Common myeloid progenitor, CD34-positive (primary cell): ENCODE measurements at regions not wholly inside any gene's neighbourhood (a gene's known extent, or its start where the extent isn't known, plus 50 kb on each side); places are given as distances from the start of the nearest gene placed in this dataset.
A peak's percentile ranks its signal among the peaks of the same experiment; 100 is the strongest.

ENCODE experiments used
- CTCF ChIA-PET: fragments of 350-600 bp; sonication (Branson Sonifier 250); formaldehyde crosslinking; loops from one replicate; lab custom pipeline; 2021; ENCODE audit warnings: antibody characterized with exemption; lab: Charles Lee
- POLR2A ChIA-PET: fragments of 350-600 bp; sonication (Branson Sonifier 250); formaldehyde crosslinking; loops from one replicate; lab custom pipeline; 2021; ENCODE audit warnings: antibody characterized with exemption; lab: Charles Lee
- DNase-seq, 3 donors: peaks; one replicate each; pipeline versions ENCODE4 v3.0.0 to v3.0.0-alpha.2; 2013
- H3K27ac ChIP-seq, 2 experiments: 1 replicate in 1 of 2; 2 replicates in 1 of 2; pipeline ENCODE4 v1.7.0; 2013; ENCODE audit warnings: inconsistent platforms in 2 of 2, low read length in 2 of 2, mild to moderate bottlenecking in 2 of 2, low read depth in 1 of 2, moderate library complexity in 1 of 2; ENCODE audit not compliant: severe bottlenecking in 2 of 2, insufficient read depth in 1 of 2, poor library complexity in 1 of 2
- H3K27me3 ChIP-seq, 5 experiments: replicated peaks in 2 of 5; 1 replicate in 3 of 5; 2 replicates in 2 of 5; pipeline versions ENCODE4 v1.6.1 to v1.7.0; 2013; ENCODE audit warnings: low read length in 4 of 5, mild to moderate bottlenecking in 2 of 5, moderate library complexity in 2 of 5, inconsistent platforms in 1 of 5; ENCODE audit not compliant: insufficient read depth in 5 of 5, control insufficient read depth in 4 of 5
- H3K36me3 ChIP-seq, 4 experiments: 1 replicate in 2 of 4; 2 replicates in 2 of 4; pipeline versions ENCODE4 v1.6.1 to v1.7.0; 2013; ENCODE audit warnings: low read length in 3 of 4, control low read depth in 1 of 4, mild to moderate bottlenecking in 1 of 4; ENCODE audit not compliant: control insufficient read depth in 4 of 4, insufficient read depth in 4 of 4
- H3K4me1 ChIP-seq, 4 experiments: 1 replicate in 3 of 4; 2 replicates in 1 of 4; pipeline versions ENCODE4 v1.6.1 to v1.7.1; 2013; ENCODE audit warnings: low read length in 3 of 4, mild to moderate bottlenecking in 3 of 4, control low read depth in 1 of 4, inconsistent platforms in 1 of 4, moderate library complexity in 1 of 4; ENCODE audit not compliant: control insufficient read depth in 4 of 4, insufficient read depth in 4 of 4; ENCODE audit errors: control extremely low read depth in 1 of 4
- H3K4me3 ChIP-seq, 7 experiments: 1 replicate in 4 of 7; 2 replicates in 3 of 7; pipeline versions ENCODE4 v1.5.1 to v1.7.0; 2013; ENCODE audit warnings: mild to moderate bottlenecking in 7 of 7, low read length in 6 of 7, moderate library complexity in 6 of 7, inconsistent platforms in 2 of 7, low read depth in 2 of 7, control low read depth in 1 of 7; ENCODE audit not compliant: insufficient read depth in 4 of 7, control insufficient read depth in 1 of 7; ENCODE audit errors: extremely low read depth in 1 of 7
- H3K9me3 ChIP-seq, 5 experiments: 1 replicate in 4 of 5; 2 replicates in 1 of 5; pipeline versions ENCODE4 v1.6.1 to v1.7.1; 2013; ENCODE audit warnings: low read length in 4 of 5, mild to moderate bottlenecking in 2 of 5, inconsistent platforms in 1 of 5, low read depth in 1 of 5, moderate library complexity in 1 of 5; ENCODE audit not compliant: control insufficient read depth in 4 of 5, insufficient read depth in 2 of 5; ENCODE audit errors: control extremely low read depth in 1 of 5
- WGBS: methylation state at CpG from one replicate; pipeline ENCODE4 v1.1.5; 2013; ENCODE audit not compliant: insufficient coverage; 5-methylcytosine and 5-hydroxymethylcytosine counted together

DNA sequence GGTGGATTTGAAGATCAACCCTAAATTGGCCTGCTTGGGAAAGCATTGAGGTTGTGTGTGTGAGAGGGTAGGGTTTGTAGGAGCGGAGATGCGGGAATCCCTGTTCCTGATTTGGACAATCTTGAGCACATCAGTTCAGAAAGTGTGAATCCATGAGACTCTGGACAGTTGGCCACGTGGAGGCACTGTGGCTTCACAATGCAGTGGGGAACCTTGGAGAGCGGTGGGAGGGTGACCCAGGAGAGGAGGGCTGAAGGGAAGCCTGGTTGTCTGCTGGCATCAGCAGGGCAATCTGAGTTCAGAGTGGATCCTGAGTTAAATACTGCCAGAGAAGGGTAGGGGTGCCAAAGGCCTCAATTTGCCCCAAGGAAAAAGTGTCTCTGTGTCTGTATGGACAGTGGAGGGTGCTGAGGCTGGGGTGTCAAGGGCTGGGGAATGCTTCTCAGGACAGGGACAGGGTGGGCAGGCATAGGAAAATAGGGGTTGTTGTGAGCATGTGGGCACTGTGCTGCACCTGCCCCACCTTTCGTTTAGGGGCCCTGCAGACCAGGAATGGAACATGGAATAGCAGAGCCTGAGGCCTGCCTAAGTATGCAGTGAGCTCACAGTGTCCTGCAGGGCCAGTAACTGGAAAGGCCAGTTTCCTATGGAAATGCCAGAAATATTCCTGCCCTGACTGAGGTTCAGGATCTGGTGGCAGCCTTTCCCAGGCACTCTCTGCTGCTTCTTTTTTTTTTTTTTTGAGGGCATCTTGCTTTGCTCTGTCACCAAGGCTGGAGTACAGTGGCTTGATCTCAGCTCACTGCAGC, 162.9 kb upstream of the PRSS58 start:
- Histone ChIP-seq H3K27ac (no peak overlapping the region), H3K9me3 (no peaks in the 10 kb centered on the region), H3K36me3 (no peaks in the 10 kb centered on the region), H3K4me3 (no peak overlapping the region), H3K27me3 (no peaks in the 10 kb centered on the region), H3K4me1 (peaks cover 9 to 46% (median 33%) of the 10 kb centered on the region in 4 experiments)
- 48% methylated on average over 5 of the region's 5 CpGs for WGBS
- CTCF ChIA-PET, result interaction anchor here (0.7 to 5.0 kb wide), 22 partner anchors 12 to 287 kb away, joined by 3 to 40 read pairs (median 4); no protein-coding TSS in a partner anchor
- POLR2A ChIA-PET, result no interaction called here
- DNase-seq, result peak; percentile 57 to 75 (median 71)

DNA sequence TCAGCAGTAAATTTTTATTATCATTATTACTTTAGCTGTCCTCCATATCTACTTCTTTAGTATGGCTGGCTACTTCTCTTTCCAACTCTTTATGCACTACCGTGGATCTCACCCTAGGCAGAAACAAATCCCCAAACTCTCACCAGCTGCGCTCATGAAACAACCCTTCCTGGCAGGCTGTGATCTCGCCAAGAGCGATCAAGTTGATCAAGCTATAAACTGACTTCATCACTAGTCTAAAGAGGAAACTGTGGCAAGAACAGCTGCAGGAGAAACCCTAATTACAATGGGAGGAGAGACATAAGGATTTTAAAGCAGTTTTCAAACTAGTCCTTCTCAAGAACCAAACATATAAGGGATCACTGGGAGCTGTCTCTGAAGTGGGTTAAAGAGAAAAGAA, 160.5 kb upstream of the PRSS58 start:
- Histone ChIP-seq H3K27ac (no peak overlapping the region), H3K4me1 (peaks cover 9 to 66% (median 45%) of the 10 kb centered on the region in 4 experiments), H3K36me3 (no peaks in the 10 kb centered on the region), H3K27me3 (no peaks in the 10 kb centered on the region), H3K4me3 (peak overlapping the region in 2 of 7 experiments; percentile 3 to 54), H3K9me3 (no peaks in the 10 kb centered on the region)
- ChIA-PET CTCF (interaction anchor here (0.8 to 4.2 kb wide), 27 partner anchors 10 to 179 kb away, joined by 3 to 18 read pairs (median 4); no protein-coding TSS in a partner anchor), POLR2A (interaction anchor here (2.0 kb wide), 1 partner anchor 16 kb away, joined by 5 read pairs; no protein-coding TSS in a partner anchor)
- 0% methylated on average over 2 of the region's 4 CpGs for WGBS
- DNase-seq, result peak in 2 of 3 donors; percentile 57 to 59

DNA sequence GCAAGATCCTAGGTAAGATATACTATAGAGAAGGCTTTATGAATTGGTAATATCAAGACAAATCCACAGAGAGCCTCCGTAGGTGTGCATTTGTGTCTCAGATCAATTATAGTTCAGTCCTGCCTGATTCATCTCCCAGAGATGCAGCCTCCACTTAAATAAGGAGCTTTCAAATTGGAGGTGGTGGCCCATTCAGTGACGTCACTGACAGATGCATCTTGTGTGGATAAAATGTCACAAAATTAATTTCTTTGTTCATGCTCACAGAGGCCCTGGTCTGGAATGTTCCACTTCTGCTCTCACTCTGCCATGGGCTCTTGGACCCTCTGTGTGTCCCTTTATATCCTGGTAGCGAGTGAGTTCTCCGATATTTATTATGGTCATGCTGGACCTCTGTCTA, 157.1 kb upstream of the PRSS58 start:
- ChIA-PET POLR2A (interaction anchor here (0.6 to 1.1 kb wide), 2 partner anchors 49 to 67 kb away, joined by 3 to 4 read pairs; no protein-coding TSS in a partner anchor), CTCF (interaction anchor here (0.7 to 4.5 kb wide), 15 partner anchors 8 to 172 kb away, joined by 3 to 27 read pairs (median 6); no protein-coding TSS in a partner anchor)
- Histone ChIP-seq H3K4me3 (no peak overlapping the region), H3K9me3 (no peaks in the 10 kb centered on the region), H3K4me1 (peaks cover 9 to 60% (median 43%) of the 10 kb centered on the region in 4 experiments), H3K27me3 (no peaks in the 10 kb centered on the region), H3K36me3 (no peaks in the 10 kb centered on the region), H3K27ac (no peak overlapping the region)
- WGBS, result 100% methylated on average over 3 of the region's 4 CpGs
- DNase-seq, result no peak

DNA sequence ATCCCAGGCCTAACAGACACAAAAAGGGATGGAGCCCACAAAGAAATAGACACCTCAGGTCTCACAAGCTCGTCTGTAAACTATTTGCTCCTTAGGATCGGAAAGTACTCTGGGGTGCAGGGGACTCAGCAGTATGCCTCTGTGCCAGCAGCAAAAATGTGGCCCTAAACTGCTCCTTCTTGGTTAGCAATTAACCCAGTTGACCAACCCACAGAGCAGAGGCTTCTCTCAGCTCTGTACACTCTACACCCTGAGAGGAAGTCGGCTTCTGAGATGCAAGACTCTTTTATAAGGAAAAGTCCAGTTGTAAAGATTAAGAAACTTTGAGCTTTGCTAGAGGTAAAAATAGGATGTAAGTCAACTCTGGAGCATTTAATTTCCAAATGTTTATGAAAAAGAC, 156.3 kb upstream of the PRSS58 start:
- DNase-seq, result no peak
- ChIA-PET POLR2A (no interaction called here), CTCF (interaction anchor here (0.7 to 4.5 kb wide), 23 partner anchors 9 to 173 kb away, joined by 3 to 27 read pairs (median 5); no protein-coding TSS in a partner anchor)
- Histone ChIP-seq H3K4me3 (no peak overlapping the region), H3K9me3 (no peaks in the 10 kb centered on the region), H3K36me3 (no peaks in the 10 kb centered on the region), H3K27ac (no peak overlapping the region), H3K27me3 (no peaks in the 10 kb centered on the region), H3K4me1 (peaks cover 9 to 60% (median 46%) of the 10 kb centered on the region in 4 experiments)
- 94% methylated on average over 2 of the region's 3 CpGs for WGBS

DNA sequence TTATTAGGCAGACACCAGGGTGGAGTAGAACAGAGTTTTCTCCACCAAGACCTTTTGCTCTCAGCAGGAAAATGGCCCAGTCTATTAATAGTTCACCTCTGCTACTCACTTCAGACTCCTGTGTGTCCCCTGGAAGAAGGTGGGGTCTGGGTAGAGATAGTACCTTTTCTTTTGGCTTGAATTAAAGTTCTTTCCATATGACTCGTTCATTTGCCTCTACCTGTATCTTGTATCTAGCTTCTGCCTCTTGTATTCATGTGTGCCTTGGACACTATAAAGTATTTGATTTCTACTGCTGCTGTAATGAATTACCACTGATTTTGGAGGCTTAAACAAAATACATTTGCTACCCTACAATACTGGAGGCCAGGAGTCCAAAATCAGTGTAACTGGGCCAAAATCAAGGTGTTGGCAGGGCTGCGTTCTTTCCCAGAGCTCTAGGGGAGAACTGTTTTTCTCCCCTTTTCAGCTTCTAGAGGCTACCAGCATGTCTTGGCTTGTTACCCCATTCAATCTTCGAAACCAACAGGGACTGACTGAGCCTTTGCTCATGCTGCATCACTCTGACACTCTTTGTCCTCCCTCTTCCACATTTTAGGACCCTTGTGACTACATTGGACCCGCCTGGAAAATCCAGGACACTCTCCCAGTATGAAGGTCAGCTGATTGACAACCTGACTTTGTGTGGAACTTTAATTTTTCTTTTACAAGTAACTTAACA, 155.6 kb upstream of the PRSS58 start:
- Histone ChIP-seq H3K27me3 (no peaks in the 10 kb centered on the region), H3K27ac (no peak overlapping the region), H3K4me3 (no peak overlapping the region), H3K9me3 (no peaks in the 10 kb centered on the region), H3K36me3 (no peaks in the 10 kb centered on the region), H3K4me1 (peaks cover 8 to 60% (median 47%) of the 10 kb centered on the region in 4 experiments)
- CTCF ChIA-PET, result interaction anchor here (0.5 to 4.5 kb wide), 37 partner anchors 10 to 398 kb away, joined by 3 to 27 read pairs (median 4); no protein-coding TSS in a partner anchor
- DNase-seq, result no peak
- POLR2A ChIA-PET, result no interaction called here
- 100% methylated on average over 3 of the region's 4 CpGs for WGBS

DNA sequence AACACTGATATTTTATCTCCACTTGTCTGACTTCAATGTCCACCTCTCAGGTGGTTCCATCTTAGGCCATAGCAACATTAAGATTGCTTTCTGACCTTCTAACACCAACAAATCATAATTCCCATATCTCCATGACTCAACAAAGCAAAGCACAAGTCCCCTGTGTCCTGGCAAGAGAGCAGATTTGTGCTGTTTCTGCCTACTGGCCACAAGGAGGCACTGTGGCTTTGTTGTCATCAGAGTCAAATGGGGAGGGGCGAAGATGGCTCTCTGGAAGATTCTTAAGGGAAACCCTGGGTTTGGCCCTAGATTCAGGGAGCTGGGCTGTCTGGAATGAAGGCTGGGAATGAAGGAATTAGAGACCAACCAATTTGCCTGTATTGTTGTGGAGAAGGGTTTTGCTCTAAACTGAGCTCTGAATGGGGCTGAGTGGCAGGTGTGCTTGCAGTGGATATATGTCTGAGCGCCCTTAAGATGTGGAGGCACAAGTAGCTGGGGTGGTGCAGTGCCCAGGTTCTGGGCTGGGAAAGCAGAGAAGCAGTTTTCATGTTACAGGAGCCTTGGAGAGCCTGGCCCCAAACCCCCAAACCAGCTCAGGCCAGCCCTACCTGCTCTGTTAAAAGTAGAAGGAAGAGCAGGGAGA, 154.8 kb upstream of the PRSS58 start:
- Histone ChIP-seq H3K27ac (no peak overlapping the region), H3K9me3 (no peaks in the 10 kb centered on the region), H3K4me3 (no peak overlapping the region), H3K27me3 (no peaks in the 10 kb centered on the region), H3K4me1 (peaks cover 3 to 57% (median 45%) of the 10 kb centered on the region in 4 experiments), H3K36me3 (no peaks in the 10 kb centered on the region)
- ChIA-PET POLR2A (no interaction called here), CTCF (interaction anchor here (0.5 to 4.5 kb wide), 32 partner anchors 11 to 398 kb away, joined by 3 to 27 read pairs (median 5); no protein-coding TSS in a partner anchor)
- peak; percentile 80 to 87 (median 84) for DNase-seq
- 63% methylated on average over 2 of the region's 2 CpGs for WGBS
